ENCODE measurements at regions not wholly inside any gene's neighbourhood (a gene's known extent, or its start where the extent isn't known, plus 50 kb on each side); places are given as distances from the start of the nearest gene placed in this dataset.

DNA sequence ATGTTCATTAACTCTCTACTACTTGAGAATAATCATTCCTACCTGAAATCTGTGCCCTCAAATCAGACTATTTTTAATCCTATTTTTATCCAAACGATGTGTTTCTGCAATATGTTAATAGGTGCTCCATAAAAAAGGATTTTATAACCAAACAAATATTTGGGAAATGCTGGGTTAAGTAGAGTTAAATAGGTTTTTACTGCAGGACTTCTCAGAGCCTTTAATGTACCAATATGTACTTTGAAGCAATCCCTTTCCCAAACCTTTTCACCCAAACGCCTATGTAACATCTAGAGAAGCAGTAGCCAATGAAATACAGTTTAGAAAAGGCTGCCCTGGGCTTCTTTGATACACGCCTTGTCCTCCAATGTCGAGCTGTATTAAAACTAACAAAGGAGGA is 182.5 kb downstream of the SP3 start:
- TF ChIP-seq, protein P1, sequence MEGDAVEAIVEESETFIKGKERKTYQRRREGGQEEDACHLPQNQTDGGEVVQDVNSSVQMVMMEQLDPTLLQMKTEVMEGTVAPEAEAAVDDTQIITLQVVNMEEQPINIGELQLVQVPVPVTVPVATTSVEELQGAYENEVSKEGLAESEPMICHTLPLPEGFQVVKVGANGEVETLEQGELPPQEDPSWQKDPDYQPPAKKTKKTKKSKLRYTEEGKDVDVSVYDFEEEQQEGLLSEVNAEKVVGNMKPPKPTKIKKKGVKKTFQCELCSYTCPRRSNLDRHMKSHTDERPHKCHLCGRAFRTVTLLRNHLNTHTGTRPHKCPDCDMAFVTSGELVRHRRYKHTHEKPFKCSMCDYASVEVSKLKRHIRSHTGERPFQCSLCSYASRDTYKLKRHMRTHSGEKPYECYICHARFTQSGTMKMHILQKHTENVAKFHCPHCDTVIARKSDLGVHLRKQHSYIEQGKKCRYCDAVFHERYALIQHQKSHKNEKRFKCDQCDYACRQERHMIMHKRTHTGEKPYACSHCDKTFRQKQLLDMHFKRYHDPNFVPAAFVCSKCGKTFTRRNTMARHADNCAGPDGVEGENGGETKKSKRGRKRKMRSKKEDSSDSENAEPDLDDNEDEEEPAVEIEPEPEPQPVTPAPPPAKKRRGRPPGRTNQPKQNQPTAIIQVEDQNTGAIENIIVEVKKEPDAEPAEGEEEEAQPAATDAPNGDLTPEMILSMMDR (IDR thresholded peaks at IDR 0.05; ENCODE audit: borderline replicate concordance, extremely low read depth, low read length, poor library complexity, severe bottlenecking): no peak
- TF ChIP-seq EZH2 (IDR thresholded peaks at IDR 0.05; ENCODE audit: borderline replicate concordance, low read depth, low read length, severe bottlenecking): no peak

Measured in DND-41 (cell line).